Caki2 (cell line): ENCODE measurements at regions not wholly inside any gene's neighbourhood (a gene's known extent, or its start where the extent isn't known, plus 50 kb on each side); places are given as distances from the start of the nearest gene placed in this dataset.

ENCODE experiments used
- DNase-seq: peaks from one replicate; pipeline ENCODE4 v3.0.0-alpha.2; 2015; ENCODE audit warnings: low read depth
- in situ Hi-C: cut with HindIII; loops from 2 replicates; pipeline ENCODE4 v1.10.0; 2016; ENCODE audit warnings: low sequenced_read_pairs, low pct_unique_long_range_greater_than_20kb, mixed read lengths

- DNase-seq = no peak
- in situ Hi-C loops = no loop called here
Observed at GRCh38 chr20:1707588-1708449, 50.2 kb upstream of the SIRPG start.
